Glutamatergic neuron (in vitro differentiated cells): ENCODE measurements at regions not wholly inside any gene's neighbourhood (a gene's known extent, or its start where the extent isn't known, plus 50 kb on each side); places are given as distances from the start of the nearest gene placed in this dataset.

Source experiments
- DNase-seq: peaks from one replicate; pipeline ENCODE4 v3.0.0; 2022
- H3K27ac Mint-ChIP-seq: one replicate; pipeline ENCODE4 v1.8.0; 2020; ENCODE audit warnings: mild to moderate bottlenecking, mixed read lengths, inconsistent platforms; ENCODE audit not compliant: unreplicated experiment
- H3K27me3 Mint-ChIP-seq: one replicate; pipeline ENCODE4 v1.8.0; 2020; ENCODE audit warnings: mild to moderate bottlenecking, moderate library complexity, mixed read lengths, inconsistent platforms; ENCODE audit not compliant: unreplicated experiment
- H3K36me3 Mint-ChIP-seq: one replicate; pipeline ENCODE4 v1.8.0; 2020; ENCODE audit warnings: mild to moderate bottlenecking, mixed read lengths, inconsistent platforms; ENCODE audit not compliant: unreplicated experiment
- H3K4me1 Mint-ChIP-seq: one replicate; pipeline ENCODE4 v1.8.0; 2020; ENCODE audit warnings: mild to moderate bottlenecking, low read depth, mixed read lengths, inconsistent platforms; ENCODE audit not compliant: unreplicated experiment
- H3K4me3 Mint-ChIP-seq: one replicate; pipeline ENCODE4 v1.8.0; 2020; ENCODE audit warnings: mild to moderate bottlenecking, mixed read lengths, inconsistent platforms; ENCODE audit not compliant: unreplicated experiment
- H3K9me3 Mint-ChIP-seq: one replicate; pipeline ENCODE4 v1.8.0; 2020; ENCODE audit warnings: mild to moderate bottlenecking, moderate library complexity, mixed read lengths, inconsistent platforms; ENCODE audit not compliant: unreplicated experiment
- TF ChIP-seq, protein P1 (sequence below): fragments of 200-600 bp; sonication (generic); IDR thresholded peaks from one replicate; pipeline ENCODE4 v1.5.0; 2021; ENCODE audit not compliant: partially characterized antibody, unreplicated experiment

DNA sequence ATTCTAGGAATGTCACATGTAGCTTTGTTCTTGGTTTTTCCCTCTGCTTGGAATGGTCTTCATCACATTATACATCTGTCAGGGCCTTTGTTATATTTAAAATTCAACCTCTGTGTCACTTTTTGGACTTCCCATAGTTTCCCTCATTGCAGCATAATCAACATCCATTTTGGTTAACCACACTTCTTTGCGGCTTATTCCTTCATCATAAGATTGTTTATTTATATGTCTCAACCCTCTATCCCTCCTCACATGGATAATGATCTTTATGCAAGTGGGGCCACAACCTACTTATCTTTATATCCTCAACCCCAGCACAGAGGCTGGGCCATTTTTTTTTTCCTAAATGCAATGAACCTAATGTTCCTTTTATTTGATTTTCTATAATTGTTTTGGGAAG is 260.0 kb upstream of the THBS1 start:
- Mint-ChIP-seq H3K36me3 (peaks cover 7% of the 10 kb centered on the region), H3K27me3 (no peaks in the 10 kb centered on the region)

DNA sequence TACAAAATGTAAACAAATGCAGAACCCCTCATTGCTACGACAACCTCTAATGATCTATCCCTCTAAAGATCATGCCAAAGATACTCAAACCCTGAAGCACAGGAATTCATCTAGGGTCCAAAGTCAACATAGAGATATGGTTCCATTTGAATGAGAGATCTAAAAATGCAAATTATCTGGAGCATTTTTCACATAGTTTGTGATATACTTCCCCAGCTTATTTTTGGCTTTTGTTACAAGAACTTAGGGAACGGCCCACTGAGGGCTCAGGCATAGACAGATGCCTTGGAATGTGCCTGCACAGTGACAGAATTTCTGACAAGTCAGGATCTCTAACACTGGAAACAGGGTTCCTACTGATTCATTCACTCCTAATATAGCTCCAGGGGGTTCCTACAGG is 258.9 kb upstream of the THBS1 start:
- Mint-ChIP-seq H3K9me3 (no peaks in the 10 kb centered on the region), H3K27me3 (no peaks in the 10 kb centered on the region), H3K27ac (no peak overlapping the region), H3K36me3 (peaks cover 7% of the 10 kb centered on the region), H3K4me3 (no peak overlapping the region), H3K4me1 (no peaks in the 10 kb centered on the region)
- no peak for DNase-seq
- TF ChIP-seq, protein P1, sequence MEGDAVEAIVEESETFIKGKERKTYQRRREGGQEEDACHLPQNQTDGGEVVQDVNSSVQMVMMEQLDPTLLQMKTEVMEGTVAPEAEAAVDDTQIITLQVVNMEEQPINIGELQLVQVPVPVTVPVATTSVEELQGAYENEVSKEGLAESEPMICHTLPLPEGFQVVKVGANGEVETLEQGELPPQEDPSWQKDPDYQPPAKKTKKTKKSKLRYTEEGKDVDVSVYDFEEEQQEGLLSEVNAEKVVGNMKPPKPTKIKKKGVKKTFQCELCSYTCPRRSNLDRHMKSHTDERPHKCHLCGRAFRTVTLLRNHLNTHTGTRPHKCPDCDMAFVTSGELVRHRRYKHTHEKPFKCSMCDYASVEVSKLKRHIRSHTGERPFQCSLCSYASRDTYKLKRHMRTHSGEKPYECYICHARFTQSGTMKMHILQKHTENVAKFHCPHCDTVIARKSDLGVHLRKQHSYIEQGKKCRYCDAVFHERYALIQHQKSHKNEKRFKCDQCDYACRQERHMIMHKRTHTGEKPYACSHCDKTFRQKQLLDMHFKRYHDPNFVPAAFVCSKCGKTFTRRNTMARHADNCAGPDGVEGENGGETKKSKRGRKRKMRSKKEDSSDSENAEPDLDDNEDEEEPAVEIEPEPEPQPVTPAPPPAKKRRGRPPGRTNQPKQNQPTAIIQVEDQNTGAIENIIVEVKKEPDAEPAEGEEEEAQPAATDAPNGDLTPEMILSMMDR: no peak

More for the DNA sequence above, 260.0 kb upstream of the THBS1 start:
- Mint-ChIP-seq H3K9me3 (no peaks in the 10 kb centered on the region), H3K4me3 (no peak overlapping the region), H3K27ac (no peak overlapping the region), H3K4me1 (no peaks in the 10 kb centered on the region)
- TF ChIP-seq, protein P1: no peak
- no peak for DNase-seq

DNA sequence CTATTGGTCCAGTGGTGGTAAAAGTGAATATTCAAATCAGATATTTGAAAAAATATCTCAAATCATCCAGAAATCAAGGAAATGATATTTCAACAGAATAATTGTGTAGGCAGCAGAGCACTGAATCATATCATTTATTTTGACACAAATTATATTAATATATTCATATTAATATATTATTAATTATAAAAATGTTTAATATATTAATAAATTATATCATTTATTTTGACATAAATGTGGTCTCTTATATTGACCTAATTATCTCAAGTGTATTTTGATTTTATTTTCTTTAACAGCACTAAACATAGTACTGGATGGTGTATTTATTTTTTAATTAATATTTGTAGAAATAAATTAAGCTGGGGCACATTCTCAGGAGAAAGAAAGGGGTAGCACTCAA is 257.7 kb upstream of the THBS1 start:
- TF ChIP-seq, protein P1: no peak
- H3K4me1 Mint-ChIP-seq: no peaks in the 10 kb centered on the region
- no peaks in the 10 kb centered on the region for H3K9me3 Mint-ChIP-seq
- peaks cover 7% of the 10 kb centered on the region for H3K36me3 Mint-ChIP-seq
- no peak overlapping the region for H3K4me3 Mint-ChIP-seq
- DNase-seq: no peak
- no peak overlapping the region for H3K27ac Mint-ChIP-seq
- H3K27me3 Mint-ChIP-seq: no peaks in the 10 kb centered on the region

DNA sequence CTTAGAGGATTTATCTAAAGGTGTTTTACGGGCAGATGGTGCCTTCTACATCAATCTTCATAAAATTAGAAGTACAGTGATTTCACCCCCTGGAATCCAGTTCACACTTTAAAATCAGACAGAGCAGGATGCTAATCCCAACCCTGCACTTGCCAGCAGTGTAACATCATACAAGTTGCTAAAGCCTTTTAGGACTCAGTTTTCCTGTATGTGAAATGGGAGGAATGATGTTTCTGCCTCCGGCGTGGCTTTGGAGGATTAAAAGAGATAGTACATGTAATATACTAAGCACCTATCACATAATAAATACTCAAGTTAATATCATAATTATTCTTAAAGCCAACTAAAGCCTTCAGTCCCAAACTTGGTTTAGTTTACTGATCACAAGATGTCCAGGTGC is 257.2 kb upstream of the THBS1 start:
- DNase-seq: no peak
- Mint-ChIP-seq H3K9me3 (no peaks in the 10 kb centered on the region), H3K36me3 (peaks cover 7% of the 10 kb centered on the region), H3K27me3 (no peaks in the 10 kb centered on the region), H3K4me3 (no peak overlapping the region), H3K27ac (no peak overlapping the region), H3K4me1 (no peaks in the 10 kb centered on the region)
- TF ChIP-seq, protein P1: no peak

DNA sequence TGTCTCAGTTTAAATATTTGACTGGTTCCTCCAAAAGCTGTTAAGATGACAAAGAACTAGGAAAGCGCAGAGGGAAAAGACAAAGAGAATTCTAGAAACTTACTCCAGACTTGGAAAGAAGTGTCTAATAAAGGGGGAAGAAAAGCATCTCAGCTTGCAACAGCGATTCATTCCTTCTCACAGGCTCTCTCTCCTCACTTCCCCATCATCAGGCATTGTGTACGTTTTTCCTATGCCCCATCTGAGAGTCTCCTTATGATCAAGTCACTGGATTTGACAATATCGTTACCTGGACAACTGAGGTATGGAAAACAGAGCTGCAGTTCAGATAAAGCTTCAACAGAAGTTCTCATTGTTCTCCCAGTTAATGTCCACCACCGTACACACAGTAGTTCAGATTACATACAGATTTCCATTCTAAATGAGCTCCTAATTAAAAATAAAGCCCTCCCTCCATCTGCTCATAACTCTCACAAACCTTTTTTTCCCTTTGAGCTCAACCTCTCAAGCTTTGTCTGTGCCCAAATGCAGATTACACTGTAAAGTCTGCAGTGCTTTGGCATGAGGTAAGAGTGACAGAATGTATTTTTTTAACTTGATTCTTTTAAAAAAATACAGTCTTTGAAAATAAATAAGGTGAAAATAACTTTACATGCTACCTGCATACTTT is 254.4 kb upstream of the THBS1 start:
- no peaks in the 10 kb centered on the region for H3K27me3 Mint-ChIP-seq

More for the DNA sequence above, 254.4 kb upstream of the THBS1 start:
- H3K27ac Mint-ChIP-seq: no peak overlapping the region
- no peaks in the 10 kb centered on the region for H3K4me1 Mint-ChIP-seq
- no peaks in the 10 kb centered on the region for H3K9me3 Mint-ChIP-seq
- H3K4me3 Mint-ChIP-seq: no peak overlapping the region
- TF ChIP-seq, protein P1: no peak
- no peak for DNase-seq
- no peaks in the 10 kb centered on the region for H3K36me3 Mint-ChIP-seq
